ENCODE measurements at regions not wholly inside any gene's neighbourhood (a gene's known extent, or its start where the extent isn't known, plus 50 kb on each side); places are given as distances from the start of the nearest gene placed in this dataset.

DNA sequence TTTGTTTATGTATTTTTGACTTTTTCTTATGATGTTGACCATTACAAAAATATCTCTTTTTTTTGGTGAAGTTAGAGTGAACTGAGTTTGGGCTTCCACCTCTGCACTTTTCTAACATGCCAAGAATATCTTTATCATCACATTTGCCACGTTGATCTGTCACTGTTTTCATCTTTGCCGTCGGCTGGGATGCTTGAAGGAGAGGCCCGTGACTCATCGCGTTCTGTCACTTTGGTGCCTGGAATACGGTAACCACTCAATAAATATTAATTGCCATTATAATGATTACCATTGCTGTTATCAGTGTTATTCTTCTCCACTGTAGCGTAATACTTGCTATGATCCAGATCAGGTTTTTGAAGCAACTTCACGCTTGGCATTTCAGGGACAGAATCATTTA lies 350.8 kb upstream of the PFKP start:
- in situ Hi-C loops (cut with MboI; ENCODE audit: low pct_unique_long_range_greater_than_20kb, low sequenced_read_pairs, unreplicated experiment): no loop called here

GRCh38 chr10:2714597-2714996 lies 352.8 kb upstream of the PFKP start:
- in situ Hi-C loops (cut with MboI; ENCODE audit: low pct_unique_long_range_greater_than_20kb, low sequenced_read_pairs, unreplicated experiment): no loop called here
- no peak for DNase-seq (ENCODE audit: low spot score)
- TF ChIP-seq, protein P1, sequence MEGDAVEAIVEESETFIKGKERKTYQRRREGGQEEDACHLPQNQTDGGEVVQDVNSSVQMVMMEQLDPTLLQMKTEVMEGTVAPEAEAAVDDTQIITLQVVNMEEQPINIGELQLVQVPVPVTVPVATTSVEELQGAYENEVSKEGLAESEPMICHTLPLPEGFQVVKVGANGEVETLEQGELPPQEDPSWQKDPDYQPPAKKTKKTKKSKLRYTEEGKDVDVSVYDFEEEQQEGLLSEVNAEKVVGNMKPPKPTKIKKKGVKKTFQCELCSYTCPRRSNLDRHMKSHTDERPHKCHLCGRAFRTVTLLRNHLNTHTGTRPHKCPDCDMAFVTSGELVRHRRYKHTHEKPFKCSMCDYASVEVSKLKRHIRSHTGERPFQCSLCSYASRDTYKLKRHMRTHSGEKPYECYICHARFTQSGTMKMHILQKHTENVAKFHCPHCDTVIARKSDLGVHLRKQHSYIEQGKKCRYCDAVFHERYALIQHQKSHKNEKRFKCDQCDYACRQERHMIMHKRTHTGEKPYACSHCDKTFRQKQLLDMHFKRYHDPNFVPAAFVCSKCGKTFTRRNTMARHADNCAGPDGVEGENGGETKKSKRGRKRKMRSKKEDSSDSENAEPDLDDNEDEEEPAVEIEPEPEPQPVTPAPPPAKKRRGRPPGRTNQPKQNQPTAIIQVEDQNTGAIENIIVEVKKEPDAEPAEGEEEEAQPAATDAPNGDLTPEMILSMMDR (IDR thresholded peaks at IDR 0.05; ENCODE audit: extremely low read depth, insufficient read depth, missing control alignments): no peak

More for the DNA sequence above, 350.8 kb upstream of the PFKP start:
- DNase-seq (ENCODE audit: low spot score): no peak
- TF ChIP-seq, protein P1 (IDR thresholded peaks at IDR 0.05; ENCODE audit: extremely low read depth, insufficient read depth, missing control alignments): no peak

- TF ChIP-seq, protein P1 (IDR thresholded peaks at IDR 0.05; ENCODE audit: extremely low read depth, insufficient read depth, missing control alignments): no peak
- in situ Hi-C loops (cut with MboI; ENCODE audit: low pct_unique_long_range_greater_than_20kb, low sequenced_read_pairs, unreplicated experiment): no loop called here
- DNase-seq (ENCODE audit: low spot score): no peak
These were observed 363.4 kb upstream of the PFKP start for GRCh38 chr10:2703953-2704352.

GRCh38 chr10:2701802-2702201 lies 365.5 kb upstream of the PFKP start:
- in situ Hi-C loops (cut with MboI; ENCODE audit: low pct_unique_long_range_greater_than_20kb, low sequenced_read_pairs, unreplicated experiment): no loop called here
- TF ChIP-seq, protein P1 (IDR thresholded peaks at IDR 0.05; ENCODE audit: extremely low read depth, insufficient read depth, missing control alignments): no peak
- DNase-seq (ENCODE audit: low spot score): no peak

GRCh38 chr10:2700626-2701305 lies 366.6 kb upstream of the PFKP start:
- TF ChIP-seq, protein P1 (IDR thresholded peaks at IDR 0.05; ENCODE audit: extremely low read depth, insufficient read depth, missing control alignments): no peak
- no peak for DNase-seq (ENCODE audit: low spot score)
- in situ Hi-C loops (cut with MboI; ENCODE audit: low pct_unique_long_range_greater_than_20kb, low sequenced_read_pairs, unreplicated experiment): no loop called here

DNA sequence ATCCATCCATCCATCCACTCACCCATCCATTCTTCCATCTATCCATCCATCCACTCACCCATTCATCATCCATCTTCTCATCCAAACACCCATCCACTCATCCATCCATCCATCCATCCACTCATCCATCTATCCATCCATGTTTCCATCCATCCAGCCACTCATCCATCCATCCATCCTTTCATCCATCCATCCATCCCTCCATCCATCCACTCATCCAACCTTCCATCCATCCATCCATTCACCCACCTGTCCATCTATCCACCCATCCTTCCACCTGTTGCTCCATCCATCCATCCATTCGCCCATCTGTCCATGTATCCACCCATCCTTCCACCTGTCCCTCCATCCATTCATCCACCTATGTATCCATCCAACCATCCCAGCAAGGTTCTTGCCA lies 378.4 kb upstream of the PFKP start:
- DNase-seq (ENCODE audit: low spot score): no peak
- in situ Hi-C loops (cut with MboI; ENCODE audit: low pct_unique_long_range_greater_than_20kb, low sequenced_read_pairs, unreplicated experiment): no loop called here
- TF ChIP-seq, protein P1 (IDR thresholded peaks at IDR 0.05; ENCODE audit: extremely low read depth, insufficient read depth, missing control alignments): no peak

Measured in GM13977 (cell line).